ENCODE measurements at regions not wholly inside any gene's neighbourhood (a gene's known extent, or its start where the extent isn't known, plus 50 kb on each side); places are given as distances from the start of the nearest gene placed in this dataset.

DNA sequence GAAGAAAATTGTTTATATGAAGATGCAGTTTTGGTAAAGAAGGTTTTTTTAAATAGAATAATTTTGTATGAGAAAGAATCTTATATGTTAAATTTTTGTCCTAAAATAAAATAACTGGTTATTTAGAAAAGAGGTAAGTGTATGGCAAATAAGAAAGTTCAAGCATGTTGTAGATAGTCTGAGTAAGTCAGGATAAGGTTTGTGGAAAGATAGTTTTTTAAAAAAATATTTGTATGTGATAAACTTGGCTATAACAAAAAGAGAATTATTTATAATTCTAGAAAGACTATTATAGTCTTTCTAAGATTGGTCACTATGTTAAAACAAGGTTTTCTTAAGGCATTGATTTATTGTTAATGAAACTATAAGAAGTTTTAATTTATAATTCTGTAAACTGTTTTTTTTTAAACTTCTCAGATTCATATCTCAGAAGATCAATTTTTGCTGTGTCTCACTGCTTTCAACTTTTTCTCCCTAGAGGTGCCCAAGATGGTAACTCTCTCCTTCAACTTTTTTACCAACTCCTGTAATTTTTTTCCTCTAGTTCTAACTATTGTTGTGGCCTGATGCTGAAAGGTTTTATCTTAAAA is 698.6 kb downstream of the CCSER2 start:
- TF ChIP-seq CTCF (IDR thresholded peaks at IDR 0.05) (no peak), POLR2A (IDR thresholded peaks at IDR 0.05) (no peak), POLR2AphosphoS5 (IDR thresholded peaks at IDR 0.05) (no peak), EP300 (IDR thresholded peaks at IDR 0.05; ENCODE audit: low read depth) (no peak)

Data from transverse colon (tissue), 4 donors.